Glutamatergic neuron (in vitro differentiated cells): ENCODE measurements at regions not wholly inside any gene's neighbourhood (a gene's known extent, or its start where the extent isn't known, plus 50 kb on each side); places are given as distances from the start of the nearest gene placed in this dataset.
A peak's percentile ranks its signal among the peaks of the same experiment; 100 is the strongest.

Experiments used
- DNase-seq: peaks from one replicate; pipeline ENCODE4 v3.0.0; 2022
- H3K27ac Mint-ChIP-seq: one replicate; pipeline ENCODE4 v1.8.0; 2020; ENCODE audit warnings: mild to moderate bottlenecking, mixed read lengths, inconsistent platforms; ENCODE audit not compliant: unreplicated experiment
- H3K27me3 Mint-ChIP-seq: one replicate; pipeline ENCODE4 v1.8.0; 2020; ENCODE audit warnings: mild to moderate bottlenecking, moderate library complexity, mixed read lengths, inconsistent platforms; ENCODE audit not compliant: unreplicated experiment
- H3K36me3 Mint-ChIP-seq: one replicate; pipeline ENCODE4 v1.8.0; 2020; ENCODE audit warnings: mild to moderate bottlenecking, mixed read lengths, inconsistent platforms; ENCODE audit not compliant: unreplicated experiment
- H3K4me1 Mint-ChIP-seq: one replicate; pipeline ENCODE4 v1.8.0; 2020; ENCODE audit warnings: mild to moderate bottlenecking, low read depth, mixed read lengths, inconsistent platforms; ENCODE audit not compliant: unreplicated experiment
- H3K4me3 Mint-ChIP-seq: one replicate; pipeline ENCODE4 v1.8.0; 2020; ENCODE audit warnings: mild to moderate bottlenecking, mixed read lengths, inconsistent platforms; ENCODE audit not compliant: unreplicated experiment
- H3K9me3 Mint-ChIP-seq: one replicate; pipeline ENCODE4 v1.8.0; 2020; ENCODE audit warnings: mild to moderate bottlenecking, moderate library complexity, mixed read lengths, inconsistent platforms; ENCODE audit not compliant: unreplicated experiment
- CTCF ChIP-seq: fragments of 200-600 bp; sonication (generic); IDR thresholded peaks from one replicate; pipeline ENCODE4 v1.5.0; 2021; ENCODE audit not compliant: partially characterized antibody, unreplicated experiment

GRCh38 chr17:12592941-12593340 lies 72.7 kb upstream of the MYOCD start:
- no peaks in the 10 kb centered on the region for H3K27me3 Mint-ChIP-seq
- H3K4me1 Mint-ChIP-seq = no peaks in the 10 kb centered on the region
- no peak overlapping the region for H3K4me3 Mint-ChIP-seq
- TF ChIP-seq CTCF = no peak
- H3K36me3 Mint-ChIP-seq = no peaks in the 10 kb centered on the region
- no peaks in the 10 kb centered on the region for H3K9me3 Mint-ChIP-seq
- no peak for DNase-seq
- H3K27ac Mint-ChIP-seq = no peak overlapping the region

GRCh38 chr17:12596961-12597360 lies 68.7 kb upstream of the MYOCD start:
- DNase-seq = no peak
- H3K4me3 Mint-ChIP-seq = no peak overlapping the region
- no peak for TF ChIP-seq CTCF
- H3K27ac Mint-ChIP-seq = no peak overlapping the region
- H3K27me3 Mint-ChIP-seq = no peaks in the 10 kb centered on the region
- no peaks in the 10 kb centered on the region for H3K9me3 Mint-ChIP-seq
- no peaks in the 10 kb centered on the region for H3K36me3 Mint-ChIP-seq
- H3K4me1 Mint-ChIP-seq = peaks cover 9% of the 10 kb centered on the region

DNA sequence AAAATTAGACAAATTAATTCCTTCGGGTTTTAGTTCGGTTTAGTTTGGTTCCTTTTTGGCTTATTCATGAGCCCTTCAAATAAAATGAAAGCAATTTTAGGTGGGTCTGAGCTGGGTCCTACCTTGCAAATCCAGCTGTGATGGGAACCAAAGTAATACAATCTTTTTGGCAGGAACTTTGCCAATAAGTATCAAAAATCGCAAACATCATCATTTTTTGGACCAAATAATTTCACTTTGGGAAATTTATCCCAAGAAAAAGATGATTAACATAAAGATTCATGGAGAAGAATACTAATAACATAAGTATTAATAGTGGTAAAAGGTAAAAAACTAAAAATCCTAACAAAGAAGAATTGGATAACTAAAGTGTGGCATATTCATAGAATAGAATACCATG lies 67.8 kb upstream of the MYOCD start:
- Mint-ChIP-seq H3K4me3 (no peak overlapping the region), H3K27ac (no peak overlapping the region), H3K4me1 (peaks cover 9% of the 10 kb centered on the region), H3K9me3 (no peaks in the 10 kb centered on the region), H3K27me3 (no peaks in the 10 kb centered on the region), H3K36me3 (no peaks in the 10 kb centered on the region)
- TF ChIP-seq CTCF = no peak
- no peak for DNase-seq

DNA sequence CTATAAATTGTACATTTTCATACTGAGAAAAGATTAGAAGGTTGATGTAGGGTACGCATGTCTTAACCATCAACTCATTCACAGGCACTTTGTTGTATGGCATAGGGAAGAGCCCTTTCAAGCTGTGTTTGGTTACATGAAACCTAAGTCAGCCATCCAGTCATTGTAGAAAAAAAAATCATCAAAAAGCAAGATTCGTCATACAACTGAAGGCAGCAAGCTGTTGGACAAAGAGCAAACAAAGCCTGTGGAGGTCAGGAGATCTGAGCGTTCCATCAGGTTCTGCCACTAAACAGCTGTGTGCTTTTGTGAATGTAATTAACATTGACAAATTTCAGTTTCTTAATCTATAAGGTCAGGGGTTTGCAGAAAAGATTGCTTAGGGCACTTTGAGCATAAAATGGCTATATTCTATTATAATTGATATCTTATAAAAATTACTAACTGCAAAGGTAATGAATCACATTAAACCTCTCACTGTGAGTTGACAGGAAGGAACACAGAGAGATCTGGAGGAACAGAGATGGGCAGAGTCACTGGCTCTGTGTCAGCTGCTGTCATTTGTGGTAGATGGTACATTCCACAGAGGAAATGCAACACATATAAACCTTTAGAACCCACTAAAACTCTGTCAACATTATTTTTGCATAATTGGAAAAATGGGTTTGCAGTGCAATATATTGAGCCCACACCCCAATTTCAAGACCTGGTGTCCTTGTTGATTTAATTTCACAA lies 66.3 kb upstream of the MYOCD start:
- DNase-seq = no peak
- H3K9me3 Mint-ChIP-seq = no peaks in the 10 kb centered on the region
- no peak overlapping the region for H3K4me3 Mint-ChIP-seq
- H3K27me3 Mint-ChIP-seq = no peaks in the 10 kb centered on the region
- peak overlapping the region; percentile 46 for H3K27ac Mint-ChIP-seq
- H3K4me1 Mint-ChIP-seq = peaks cover 9% of the 10 kb centered on the region
- TF ChIP-seq CTCF = no peak
- H3K36me3 Mint-ChIP-seq = no peaks in the 10 kb centered on the region

GRCh38 chr17:12600349-12600748 lies 65.3 kb upstream of the MYOCD start:
- no peaks in the 10 kb centered on the region for H3K9me3 Mint-ChIP-seq
- peaks cover 9% of the 10 kb centered on the region for H3K4me1 Mint-ChIP-seq
- no peak for DNase-seq
- H3K4me3 Mint-ChIP-seq = no peak overlapping the region
- TF ChIP-seq CTCF = no peak
- H3K36me3 Mint-ChIP-seq = no peaks in the 10 kb centered on the region
- no peaks in the 10 kb centered on the region for H3K27me3 Mint-ChIP-seq
- H3K27ac Mint-ChIP-seq = no peak overlapping the region
